Chondrocyte (in vitro differentiated cells): ENCODE measurements at regions not wholly inside any gene's neighbourhood (a gene's known extent, or its start where the extent isn't known, plus 50 kb on each side); places are given as distances from the start of the nearest gene placed in this dataset.

ENCODE experiments used
- DNase-seq: peaks from one replicate; pipeline ENCODE4 v3.0.0; 2021; ENCODE audit warnings: mixed read lengths, low spot score
- H3K27ac Mint-ChIP-seq: one replicate; pipeline ENCODE4 v1.8.0; 2021; ENCODE audit warnings: mild to moderate bottlenecking, moderate library complexity, mixed read lengths; ENCODE audit not compliant: unreplicated experiment
- H3K27me3 Mint-ChIP-seq: 2 replicates; pipeline ENCODE4 v1.8.0; 2021; ENCODE audit warnings: low read depth, mixed read lengths
- H3K36me3 Mint-ChIP-seq: 2 replicates; pipeline ENCODE4 v1.8.0; 2021; ENCODE audit warnings: low read depth, mixed read lengths
- H3K4me1 Mint-ChIP-seq: 2 replicates; pipeline ENCODE4 v1.8.0; 2021; ENCODE audit warnings: low read depth, mild to moderate bottlenecking, mixed read lengths
- H3K4me3 Mint-ChIP-seq: one replicate; pipeline ENCODE4 v1.8.0; 2021; ENCODE audit warnings: mild to moderate bottlenecking, moderate library complexity, mixed read lengths; ENCODE audit not compliant: unreplicated experiment
- H3K9me3 Mint-ChIP-seq: 2 replicates; pipeline ENCODE4 v1.8.0; 2021; ENCODE audit warnings: low read depth, mixed read lengths
- CTCF ChIP-seq: fragments of 200-600 bp; sonication (generic); IDR thresholded peaks from 2 replicates; pipeline ENCODE4 v1.5.0; 2021; ENCODE audit warnings: antibody characterized with exemption, mild to moderate bottlenecking, moderate library complexity

GRCh38 chr3:110799271-110799670 is 272.3 kb upstream of the NECTIN3 start:
- no peaks in the 10 kb centered on the region for H3K27me3 Mint-ChIP-seq
- no peak overlapping the region for H3K27ac Mint-ChIP-seq
- peaks cover 13% of the 10 kb centered on the region for H3K4me1 Mint-ChIP-seq
- no peak for TF ChIP-seq CTCF
- H3K9me3 Mint-ChIP-seq, result no peaks in the 10 kb centered on the region
- DNase-seq, result no peak
- H3K4me3 Mint-ChIP-seq, result no peak overlapping the region
- H3K36me3 Mint-ChIP-seq, result peaks cover 2% of the 10 kb centered on the region

- peak overlapping the region; percentile 25 for H3K27ac Mint-ChIP-seq
- DNase-seq, result no peak
- H3K4me1 Mint-ChIP-seq, result peaks cover 28% of the 10 kb centered on the region
- no peak overlapping the region for H3K4me3 Mint-ChIP-seq
- H3K36me3 Mint-ChIP-seq, result peaks cover 6% of the 10 kb centered on the region
- H3K9me3 Mint-ChIP-seq, result no peaks in the 10 kb centered on the region
- no peaks in the 10 kb centered on the region for H3K27me3 Mint-ChIP-seq
- TF ChIP-seq CTCF, result no peak
Observed at GRCh38 chr3:110804856-110805255, 266.8 kb upstream of the NECTIN3 start.

GRCh38 chr3:110806924-110807323 is 264.7 kb upstream of the NECTIN3 start:
- no peak for DNase-seq
- Mint-ChIP-seq H3K9me3 (no peaks in the 10 kb centered on the region), H3K4me3 (no peak overlapping the region), H3K4me1 (peaks cover 28% of the 10 kb centered on the region), H3K36me3 (peaks cover 4% of the 10 kb centered on the region), H3K27me3 (no peaks in the 10 kb centered on the region), H3K27ac (peak overlapping the region; percentile 57)
- no peak for TF ChIP-seq CTCF

GRCh38 chr3:110808630-110809029 is 263.0 kb upstream of the NECTIN3 start:
- no peaks in the 10 kb centered on the region for H3K27me3 Mint-ChIP-seq
- H3K9me3 Mint-ChIP-seq, result no peaks in the 10 kb centered on the region
- H3K4me3 Mint-ChIP-seq, result no peak overlapping the region
- no peak for DNase-seq
- no peak overlapping the region for H3K27ac Mint-ChIP-seq
- H3K36me3 Mint-ChIP-seq, result peaks cover 4% of the 10 kb centered on the region
- no peak for TF ChIP-seq CTCF
- peaks cover 38% of the 10 kb centered on the region for H3K4me1 Mint-ChIP-seq

GRCh38 chr3:110810356-110810755 is 261.3 kb upstream of the NECTIN3 start:
- Mint-ChIP-seq H3K36me3 (peaks cover 7% of the 10 kb centered on the region), H3K27me3 (no peaks in the 10 kb centered on the region), H3K4me3 (no peak overlapping the region), H3K9me3 (no peaks in the 10 kb centered on the region), H3K4me1 (peaks cover 46% of the 10 kb centered on the region), H3K27ac (peak overlapping the region; percentile 64)
- TF ChIP-seq CTCF, result no peak
- no peak for DNase-seq
